ENCODE measurements at regions not wholly inside any gene's neighbourhood (a gene's known extent, or its start where the extent isn't known, plus 50 kb on each side); places are given as distances from the start of the nearest gene placed in this dataset.

DNA sequence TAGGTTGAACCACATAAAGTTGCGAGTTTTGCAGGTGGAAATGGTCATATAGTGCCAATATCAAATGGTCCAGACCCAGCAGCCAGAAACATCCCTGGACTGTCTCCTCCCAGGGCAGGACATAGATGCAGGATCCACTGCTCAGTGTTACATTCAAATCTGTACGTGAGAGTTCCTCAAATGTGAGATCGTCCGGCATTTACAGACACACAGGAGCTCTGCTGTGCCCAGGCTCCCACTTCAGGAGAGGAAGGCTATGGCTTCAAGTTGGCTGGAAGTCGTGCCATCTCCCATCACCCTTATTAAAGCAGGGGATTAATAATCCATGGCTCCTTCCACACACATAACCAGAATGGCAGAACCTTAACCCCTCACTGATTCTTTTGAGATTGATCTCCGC lies 688.2 kb upstream of the HS6ST1 start:
- H3K4me3 ChIP-seq (ENCODE audit: insufficient read depth, low read length) = no peak overlapping the region
- no peaks in the 10 kb centered on the region for H3K36me3 ChIP-seq (ENCODE audit: insufficient read depth, low read length)
- no peak overlapping the region for H3K4me2 ChIP-seq (ENCODE audit: insufficient read depth, low read length)
- H3K27ac ChIP-seq (ENCODE audit: low read depth, low read length) = no peak overlapping the region
- no peaks in the 10 kb centered on the region for H3K4me1 ChIP-seq (ENCODE audit: insufficient read depth, low read length)
- peaks cover 2% of the 10 kb centered on the region for H3K9me3 ChIP-seq (ENCODE audit: low read depth, low read length)
- H3K79me2 ChIP-seq (ENCODE audit: insufficient read depth, low read length) = no peaks in the 10 kb centered on the region
- TF ChIP-seq CTCF (IDR thresholded peaks at IDR 0.05; ENCODE audit: extremely low read depth, low read depth, low read length) = no peak
- DNase-seq (ENCODE audit: insufficient read length, low spot score, missing footprints) = no peak
- no peak overlapping the region for H2AFZ ChIP-seq (ENCODE audit: low read length)
- no peaks in the 10 kb centered on the region for H3K27me3 ChIP-seq (ENCODE audit: insufficient read depth, low read length)
- H4K20me1 ChIP-seq (ENCODE audit: insufficient read depth, low read length) = no peaks in the 10 kb centered on the region

DNA sequence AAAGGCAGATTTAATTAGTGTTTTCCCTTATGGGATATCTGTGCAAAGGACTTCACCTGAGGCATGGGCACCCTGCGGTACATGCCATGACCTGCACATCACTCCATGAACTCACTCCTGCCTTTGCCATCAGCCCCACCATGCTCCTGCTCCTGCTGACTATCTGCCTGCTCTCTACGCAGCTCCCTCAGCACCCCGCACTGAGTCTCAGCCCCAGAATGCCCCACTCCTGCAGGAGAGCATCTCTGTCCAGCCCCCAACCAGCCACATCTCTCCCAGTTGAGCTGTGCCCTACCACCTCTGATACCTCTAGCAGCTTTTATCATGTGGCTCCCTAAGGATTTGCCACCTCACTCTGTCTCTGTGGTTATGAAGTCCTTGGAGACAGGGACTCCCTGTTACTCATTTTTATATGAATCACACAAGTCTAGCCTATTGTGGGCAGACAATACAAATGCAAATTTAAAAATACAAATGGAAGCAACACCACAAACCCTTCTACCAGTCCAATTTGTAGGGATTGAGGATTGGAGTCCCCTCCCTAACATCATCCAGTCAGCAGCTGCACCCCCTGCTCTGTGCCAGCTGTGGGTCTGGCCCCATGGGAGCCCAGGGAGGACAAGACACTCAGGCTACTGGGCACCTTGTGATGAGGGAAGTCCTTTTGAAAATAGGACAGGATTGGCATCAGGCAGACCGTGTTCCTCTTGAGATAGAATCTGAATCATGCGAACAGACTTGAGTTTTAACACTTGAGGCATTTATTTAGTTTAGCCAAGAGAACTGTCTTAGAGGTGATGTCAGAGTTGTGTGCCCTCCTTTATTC lies 689.6 kb upstream of the HS6ST1 start:
- Histone ChIP-seq H3K36me3 (ENCODE audit: insufficient read depth, low read length) (no peaks in the 10 kb centered on the region), H3K27me3 (ENCODE audit: insufficient read depth, low read length) (no peaks in the 10 kb centered on the region), H3K27ac (ENCODE audit: low read depth, low read length) (no peak overlapping the region), H3K4me3 (ENCODE audit: insufficient read depth, low read length) (no peak overlapping the region), H2AFZ (ENCODE audit: low read length) (no peak overlapping the region), H3K9me3 (ENCODE audit: low read depth, low read length) (no peaks in the 10 kb centered on the region), H3K79me2 (ENCODE audit: insufficient read depth, low read length) (no peaks in the 10 kb centered on the region), H3K4me2 (ENCODE audit: insufficient read depth, low read length) (no peak overlapping the region), H4K20me1 (ENCODE audit: insufficient read depth, low read length) (no peaks in the 10 kb centered on the region), H3K4me1 (ENCODE audit: insufficient read depth, low read length) (no peaks in the 10 kb centered on the region)
- no peak for DNase-seq (ENCODE audit: insufficient read length, low spot score, missing footprints)
- TF ChIP-seq CTCF (IDR thresholded peaks at IDR 0.05; ENCODE audit: extremely low read depth, low read depth, low read length) = no peak

DNA sequence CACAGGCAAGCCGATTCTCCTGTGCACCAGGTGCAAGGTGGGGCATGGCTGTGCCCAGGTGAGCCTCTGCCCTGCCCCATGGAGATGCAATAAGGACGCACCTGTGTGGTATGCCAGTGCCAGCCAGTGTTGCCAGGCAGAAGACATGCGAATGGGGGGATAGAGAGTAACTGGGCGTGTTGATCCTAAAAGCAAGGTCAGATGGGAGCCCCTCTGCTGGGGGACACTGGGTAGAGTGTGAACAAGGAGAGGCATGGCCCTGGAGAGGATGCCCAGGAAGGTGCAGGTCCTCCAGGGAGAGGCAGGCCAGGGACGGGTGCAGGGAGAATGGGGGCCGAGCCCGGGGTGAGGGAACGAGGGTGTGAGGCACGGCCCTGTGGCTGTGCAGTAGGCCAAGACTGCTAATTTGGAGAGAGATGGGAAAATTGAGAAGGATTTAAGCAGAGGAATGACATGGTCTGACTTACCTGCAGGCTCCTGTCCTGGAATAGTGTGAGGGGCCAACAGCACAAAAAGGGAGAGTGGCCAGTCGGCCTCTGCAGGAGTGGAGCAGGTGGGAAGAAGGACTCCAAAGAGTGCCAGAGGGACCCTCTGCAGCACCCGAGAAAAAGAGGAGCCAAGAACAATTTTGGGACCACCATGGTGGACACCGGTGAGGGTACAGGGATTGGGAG lies 690.4 kb upstream of the HS6ST1 start:
- Histone ChIP-seq H3K36me3 (ENCODE audit: insufficient read depth, low read length) (no peaks in the 10 kb centered on the region), H3K79me2 (ENCODE audit: insufficient read depth, low read length) (no peaks in the 10 kb centered on the region), H3K4me1 (ENCODE audit: insufficient read depth, low read length) (no peaks in the 10 kb centered on the region), H3K4me2 (ENCODE audit: insufficient read depth, low read length) (no peak overlapping the region), H3K4me3 (ENCODE audit: insufficient read depth, low read length) (no peak overlapping the region), H3K27ac (ENCODE audit: low read depth, low read length) (no peak overlapping the region), H3K27me3 (ENCODE audit: insufficient read depth, low read length) (no peaks in the 10 kb centered on the region), H4K20me1 (ENCODE audit: insufficient read depth, low read length) (no peaks in the 10 kb centered on the region), H2AFZ (ENCODE audit: low read length) (no peak overlapping the region), H3K9me3 (ENCODE audit: low read depth, low read length) (no peaks in the 10 kb centered on the region)
- no peak for TF ChIP-seq CTCF (IDR thresholded peaks at IDR 0.05; ENCODE audit: extremely low read depth, low read depth, low read length)
- no peak for DNase-seq (ENCODE audit: insufficient read length, low spot score, missing footprints)

DNA sequence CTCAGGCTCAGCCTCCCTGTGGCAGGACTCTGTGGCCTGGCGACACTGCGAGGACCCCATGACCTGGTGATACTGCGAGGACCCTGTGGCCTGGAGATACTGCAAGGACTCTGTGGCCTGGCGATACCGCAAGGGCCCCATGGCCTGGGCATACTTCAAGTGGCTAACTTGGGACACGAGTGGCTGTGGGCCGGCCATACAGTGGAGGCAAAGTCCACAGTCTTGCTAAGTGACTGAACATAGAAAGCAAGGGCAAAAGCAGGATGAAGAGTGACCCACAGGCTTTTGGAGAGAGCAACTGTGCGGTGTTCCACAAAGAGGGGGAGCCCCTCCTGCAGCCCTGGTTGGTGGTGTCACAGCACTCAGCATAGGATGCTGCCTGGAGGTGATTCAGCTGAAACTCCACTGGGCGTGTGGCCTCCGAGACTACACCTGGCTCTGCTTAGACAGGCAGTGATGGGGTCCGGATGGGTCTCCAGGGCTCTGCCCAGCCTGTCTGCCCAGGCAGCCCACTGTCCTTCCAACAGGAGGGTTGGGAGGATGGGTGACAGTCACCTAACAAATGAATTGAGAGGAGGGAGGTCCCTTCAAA lies 691.0 kb upstream of the HS6ST1 start:
- Histone ChIP-seq H3K27me3 (ENCODE audit: insufficient read depth, low read length) (no peaks in the 10 kb centered on the region), H3K4me3 (ENCODE audit: insufficient read depth, low read length) (no peak overlapping the region), H3K4me2 (ENCODE audit: insufficient read depth, low read length) (no peak overlapping the region), H2AFZ (ENCODE audit: low read length) (no peak overlapping the region), H3K36me3 (ENCODE audit: insufficient read depth, low read length) (no peaks in the 10 kb centered on the region), H3K9me3 (ENCODE audit: low read depth, low read length) (peaks cover 2% of the 10 kb centered on the region), H3K4me1 (ENCODE audit: insufficient read depth, low read length) (no peaks in the 10 kb centered on the region), H3K27ac (ENCODE audit: low read depth, low read length) (no peak overlapping the region), H4K20me1 (ENCODE audit: insufficient read depth, low read length) (no peaks in the 10 kb centered on the region), H3K79me2 (ENCODE audit: insufficient read depth, low read length) (no peaks in the 10 kb centered on the region)
- no peak for DNase-seq (ENCODE audit: insufficient read length, low spot score, missing footprints)
- no peak for TF ChIP-seq CTCF (IDR thresholded peaks at IDR 0.05; ENCODE audit: extremely low read depth, low read depth, low read length)
